ENCODE measurements at regions not wholly inside any gene's neighbourhood (a gene's known extent, or its start where the extent isn't known, plus 50 kb on each side); places are given as distances from the start of the nearest gene placed in this dataset.
"Not testable (repeated sequence)": the region's sequence is repeated elsewhere in the genome, so short reads cannot be mapped to it uniquely, and the experiment has no call there.

DNA sequence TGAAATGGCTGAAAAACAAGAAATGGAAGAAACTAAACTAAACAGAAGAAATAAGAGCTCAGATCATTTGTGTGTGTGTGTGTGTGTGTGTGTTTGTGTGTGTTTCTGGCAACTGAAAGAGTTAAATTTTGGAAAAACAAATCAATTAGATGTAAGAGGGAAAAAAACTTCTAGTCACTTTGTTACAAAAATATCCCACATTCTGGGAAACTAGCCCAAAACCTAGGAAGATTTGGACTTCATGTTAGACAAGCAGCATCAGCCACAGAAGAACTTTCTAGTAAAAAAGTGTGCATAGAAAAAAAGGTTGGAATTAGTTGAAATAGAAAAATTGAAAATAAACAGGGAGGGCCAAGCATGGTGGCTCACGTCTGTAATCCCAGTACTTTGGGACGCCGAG lies 111.6 kb upstream of the PRKG2 start:
- no peak for TF ChIP-seq POLR2A (IDR thresholded peaks at IDR 0.05)
- TF ChIP-seq, protein P1, sequence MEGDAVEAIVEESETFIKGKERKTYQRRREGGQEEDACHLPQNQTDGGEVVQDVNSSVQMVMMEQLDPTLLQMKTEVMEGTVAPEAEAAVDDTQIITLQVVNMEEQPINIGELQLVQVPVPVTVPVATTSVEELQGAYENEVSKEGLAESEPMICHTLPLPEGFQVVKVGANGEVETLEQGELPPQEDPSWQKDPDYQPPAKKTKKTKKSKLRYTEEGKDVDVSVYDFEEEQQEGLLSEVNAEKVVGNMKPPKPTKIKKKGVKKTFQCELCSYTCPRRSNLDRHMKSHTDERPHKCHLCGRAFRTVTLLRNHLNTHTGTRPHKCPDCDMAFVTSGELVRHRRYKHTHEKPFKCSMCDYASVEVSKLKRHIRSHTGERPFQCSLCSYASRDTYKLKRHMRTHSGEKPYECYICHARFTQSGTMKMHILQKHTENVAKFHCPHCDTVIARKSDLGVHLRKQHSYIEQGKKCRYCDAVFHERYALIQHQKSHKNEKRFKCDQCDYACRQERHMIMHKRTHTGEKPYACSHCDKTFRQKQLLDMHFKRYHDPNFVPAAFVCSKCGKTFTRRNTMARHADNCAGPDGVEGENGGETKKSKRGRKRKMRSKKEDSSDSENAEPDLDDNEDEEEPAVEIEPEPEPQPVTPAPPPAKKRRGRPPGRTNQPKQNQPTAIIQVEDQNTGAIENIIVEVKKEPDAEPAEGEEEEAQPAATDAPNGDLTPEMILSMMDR (IDR thresholded peaks at IDR 0.05): no peak
- Histone ChIP-seq H3K9me3 (replicated peaks in 1 of 3) (no peaks in the 10 kb centered on the region), H3K4me3 (no peak overlapping the region), H3K27ac (no peak overlapping the region), H3K27me3 (no peaks in the 10 kb centered on the region), H3K36me3 (replicated peaks in 1 of 2) (no peaks in the 10 kb centered on the region), H3K4me1 (replicated peaks in 1 of 2) (no peaks in the 10 kb centered on the region)
- DNase-seq: no peak
- intact Hi-C loops (cut with DNase I): no loop called here
- 74 to 85% (median 79%) methylated on average over 3 of the region's 3 CpGs for WGBS, 4 donors

DNA sequence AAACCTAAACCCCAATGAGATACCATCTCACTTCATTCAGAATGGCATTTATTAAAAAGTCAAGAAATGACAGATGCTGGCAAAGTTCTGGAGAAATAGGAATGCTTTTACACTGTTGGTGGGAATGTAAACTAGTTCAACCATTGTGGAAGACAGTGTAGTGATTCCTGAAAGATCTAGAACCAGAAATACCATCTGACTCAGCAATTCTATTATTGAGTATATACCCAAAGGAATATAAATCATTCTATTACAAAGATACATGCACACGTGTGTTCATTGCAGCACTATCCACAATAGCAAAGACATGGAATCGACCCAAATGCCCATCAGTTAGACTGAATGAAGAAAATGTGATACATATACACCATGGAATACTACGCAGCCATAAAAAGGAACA lies 109.6 kb upstream of the PRKG2 start:
- H3K27ac ChIP-seq; H3K4me3 ChIP-seq; H3K4me1 ChIP-seq (replicated peaks in 1 of 2); H3K9me3 ChIP-seq (replicated peaks in 1 of 3); DNase-seq; intact Hi-C loops (cut with DNase I); H3K27me3 ChIP-seq; H3K36me3 ChIP-seq (replicated peaks in 1 of 2): not testable (repeated sequence)
- WGBS, 4 donors: 67 to 80% (median 71%) methylated on average over 3 of the region's 3 CpGs

DNA sequence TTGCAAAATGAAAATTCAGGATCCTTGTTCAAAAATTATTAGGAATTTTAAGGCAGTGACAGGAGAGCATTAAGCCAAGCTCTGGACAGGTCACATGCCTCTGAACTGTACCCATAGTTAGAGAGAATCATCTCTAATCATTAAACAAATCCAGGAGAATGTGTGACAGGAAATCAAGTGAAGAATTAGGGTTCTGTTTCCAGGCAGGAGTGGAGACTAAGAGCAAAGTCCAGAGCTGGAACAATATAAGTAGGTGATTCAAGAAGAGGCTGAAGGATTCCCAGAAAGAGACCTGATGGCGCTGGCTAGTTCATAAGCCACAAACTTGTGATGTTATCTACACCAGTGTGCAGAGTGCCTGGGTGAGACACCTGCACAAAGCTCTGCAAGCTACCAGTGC lies 104.6 kb upstream of the PRKG2 start:
- intact Hi-C loops (cut with DNase I): no loop called here

DNA sequence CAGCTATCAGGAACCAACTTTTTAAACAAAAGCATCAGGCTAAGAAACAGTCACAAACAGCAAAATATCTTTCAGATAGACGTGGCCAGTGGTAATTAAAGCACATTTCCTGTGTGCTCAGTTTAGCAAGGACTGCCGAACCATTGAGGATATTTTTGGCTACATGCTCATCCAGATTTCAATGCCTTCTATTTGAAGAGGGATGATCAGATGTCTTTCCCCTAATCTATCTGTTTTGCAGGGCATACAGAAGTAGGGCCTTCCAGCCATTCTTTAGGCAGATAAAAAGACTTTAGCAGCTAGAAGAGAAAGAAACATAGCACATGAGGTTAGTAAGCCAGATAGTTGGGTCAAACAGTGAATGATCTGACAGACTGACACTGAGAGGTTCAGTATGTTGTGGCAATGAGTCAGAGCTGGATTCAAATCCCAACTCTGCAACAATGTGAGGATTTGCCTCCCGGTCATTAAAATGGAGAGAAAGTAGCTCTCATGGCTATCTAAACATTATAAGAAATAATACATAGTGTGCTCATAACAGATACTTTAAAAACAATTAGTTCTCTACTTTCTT lies 100.0 kb upstream of the PRKG2 start:
- WGBS, 4 donors: 19 to 31% (median 24%) methylated on average over 3 of the region's 3 CpGs
- intact Hi-C loops (cut with DNase I): no loop called here
- DNase-seq: no peak
- TF ChIP-seq, protein P1 (IDR thresholded peaks at IDR 0.05): no peak
- no peak for TF ChIP-seq POLR2A (IDR thresholded peaks at IDR 0.05)
- Histone ChIP-seq H3K36me3 (replicated peaks in 1 of 2) (no peaks in the 10 kb centered on the region), H3K27me3 (no peaks in the 10 kb centered on the region), H3K27ac (no peak overlapping the region), H3K4me3 (no peak overlapping the region), H3K9me3 (replicated peaks in 1 of 3) (no peaks in the 10 kb centered on the region), H3K4me1 (replicated peaks in 1 of 2) (no peaks in the 10 kb centered on the region)

More for the DNA sequence above, 104.6 kb upstream of the PRKG2 start:
- H3K9me3 ChIP-seq (replicated peaks in 1 of 3): no peaks in the 10 kb centered on the region
- TF ChIP-seq POLR2A (IDR thresholded peaks at IDR 0.05): no peak
- TF ChIP-seq, protein P1 (IDR thresholded peaks at IDR 0.05): no peak
- H3K27ac ChIP-seq: no peak overlapping the region
- no peaks in the 10 kb centered on the region for H3K36me3 ChIP-seq (replicated peaks in 1 of 2)
- DNase-seq: no peak
- WGBS, 4 donors: 73 to 91% (median 87%) methylated on average over 1 of the region's 1 CpG
- H3K27me3 ChIP-seq: no peaks in the 10 kb centered on the region
- H3K4me1 ChIP-seq (replicated peaks in 1 of 2): no peaks in the 10 kb centered on the region
- H3K4me3 ChIP-seq: no peak overlapping the region

DNA sequence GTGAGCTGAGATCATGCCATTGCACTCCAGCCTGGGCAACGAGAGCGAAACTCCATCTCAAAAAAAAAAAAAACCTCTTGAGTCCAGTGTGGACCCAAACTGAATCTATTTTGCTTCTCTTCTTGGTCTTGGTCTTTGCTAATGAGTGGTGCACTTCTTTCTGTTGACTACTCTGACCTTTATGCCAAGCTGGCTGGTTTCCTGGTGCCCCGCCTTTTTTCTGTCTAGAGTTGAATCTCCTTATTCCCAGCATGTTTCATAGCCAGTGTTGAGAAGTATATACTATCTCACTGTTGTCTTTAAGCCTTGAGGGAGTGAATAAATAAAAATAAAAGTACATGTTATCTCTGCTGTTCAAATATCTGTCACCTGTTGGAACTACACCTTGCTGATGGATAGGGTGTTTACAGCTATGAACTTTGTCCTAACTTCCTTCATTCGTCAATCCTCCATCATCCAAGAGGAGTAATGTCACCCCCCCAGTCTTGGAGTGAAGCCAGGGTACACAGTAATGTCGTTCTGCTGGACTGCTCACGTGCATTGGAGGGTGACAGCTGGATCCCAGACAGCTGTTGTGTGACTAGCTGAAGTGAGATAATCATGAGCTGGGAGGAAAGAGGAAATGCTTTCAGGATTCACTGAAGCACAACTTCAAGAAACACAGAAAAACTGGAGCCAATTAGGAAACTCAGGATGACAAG lies 99.3 kb upstream of the PRKG2 start:
- no peak overlapping the region for H3K4me3 ChIP-seq
- TF ChIP-seq POLR2A (IDR thresholded peaks at IDR 0.05): no peak
- TF ChIP-seq, protein P1 (IDR thresholded peaks at IDR 0.05): no peak
- no peaks in the 10 kb centered on the region for H3K4me1 ChIP-seq (replicated peaks in 1 of 2)
- WGBS, 4 donors: 42 to 50% (median 45%) methylated on average over 6 of the region's 6 CpGs
- H3K9me3 ChIP-seq (replicated peaks in 1 of 3): no peaks in the 10 kb centered on the region
- no peak overlapping the region for H3K27ac ChIP-seq
- intact Hi-C loops (cut with DNase I): no loop called here
- H3K27me3 ChIP-seq: no peaks in the 10 kb centered on the region
- H3K36me3 ChIP-seq (replicated peaks in 1 of 2): no peaks in the 10 kb centered on the region
- peak in 6 of 7 donors; percentile 16 to 62 (median 28) for DNase-seq
